IPS-20b (cell line): ENCODE measurements at regions not wholly inside any gene's neighbourhood (a gene's known extent, or its start where the extent isn't known, plus 50 kb on each side); places are given as distances from the start of the nearest gene placed in this dataset.
"Not testable (repeated sequence)": the region's sequence is repeated elsewhere in the genome, so short reads cannot be mapped to it uniquely, and the experiment has no call there.

Source experiments
- H3K27ac ChIP-seq: one replicate; pipeline ENCODE4 v1.5.1; 2013; ENCODE audit warnings: low read length
- H3K27me3 ChIP-seq: 2 replicates; pipeline ENCODE4 v1.6.1; 2013; ENCODE audit warnings: mild to moderate bottlenecking, low read length, inconsistent platforms; ENCODE audit not compliant: insufficient read depth
- H3K36me3 ChIP-seq: 2 replicates; pipeline ENCODE4 v1.6.1; 2013; ENCODE audit warnings: low read depth, mild to moderate bottlenecking, inconsistent platforms, low read length, moderate library complexity; ENCODE audit not compliant: insufficient read depth
- H3K4me1 ChIP-seq: 2 replicates; pipeline ENCODE4 v1.6.1; 2013; ENCODE audit warnings: mild to moderate bottlenecking, control low read depth, inconsistent platforms, low read length, moderate library complexity; ENCODE audit not compliant: insufficient read depth
- H3K4me3 ChIP-seq: 2 replicates; pipeline ENCODE4 v1.5.1; 2013; ENCODE audit warnings: mild to moderate bottlenecking, low read length, inconsistent platforms
- H3K9ac ChIP-seq: 2 replicates; pipeline ENCODE4 v1.6.1; 2013; ENCODE audit warnings: low read depth, mild to moderate bottlenecking, inconsistent platforms, low read length, moderate library complexity
- H3K9me3 ChIP-seq: 2 replicates; pipeline ENCODE4 v1.6.1; 2013; ENCODE audit warnings: mild to moderate bottlenecking, low read depth, low read length, inconsistent platforms; ENCODE audit not compliant: insufficient read depth

- Histone ChIP-seq H3K36me3 (no peaks in the 10 kb centered on the region), H3K4me1 (peaks cover 3% of the 10 kb centered on the region; the same call in 1 of the 2 replicates), H3K4me3 (no peak overlapping the region), H3K9ac (no peak overlapping the region), H3K27ac (no peak overlapping the region), H3K9me3 (no peaks in the 10 kb centered on the region), H3K27me3 (no peaks in the 10 kb centered on the region)
Observed at GRCh38 chr2:215653344-215654030, 217.6 kb upstream of the FN1 start.

DNA sequence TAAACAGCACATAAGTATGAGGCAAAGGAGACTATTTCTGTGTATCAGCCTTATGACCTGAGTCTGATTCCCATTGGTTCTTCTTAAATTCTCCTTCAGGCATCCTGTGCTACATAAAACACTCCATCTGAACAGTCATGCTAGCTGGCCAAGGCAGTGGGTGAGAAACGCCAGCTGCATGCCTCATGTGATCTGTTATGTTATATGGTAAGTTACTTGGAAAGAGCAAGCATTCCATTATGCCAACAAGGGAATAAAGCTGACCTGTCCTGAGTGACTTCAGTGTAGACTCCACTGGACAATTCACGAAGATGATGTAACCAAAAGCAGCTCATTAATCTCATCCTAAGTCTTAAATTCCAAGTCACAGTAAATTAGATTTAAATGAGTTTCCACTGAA, 216.5 kb upstream of the FN1 start:
- no peak overlapping the region for H3K4me3 ChIP-seq
- H3K27me3 ChIP-seq = no peaks in the 10 kb centered on the region
- no peaks in the 10 kb centered on the region for H3K36me3 ChIP-seq
- H3K9ac ChIP-seq = no peak overlapping the region
- H3K27ac ChIP-seq = no peak overlapping the region
- H3K9me3 ChIP-seq = no peaks in the 10 kb centered on the region
- H3K4me1 ChIP-seq = peaks cover 3% of the 10 kb centered on the region; the same call in 1 of the 2 replicates

DNA sequence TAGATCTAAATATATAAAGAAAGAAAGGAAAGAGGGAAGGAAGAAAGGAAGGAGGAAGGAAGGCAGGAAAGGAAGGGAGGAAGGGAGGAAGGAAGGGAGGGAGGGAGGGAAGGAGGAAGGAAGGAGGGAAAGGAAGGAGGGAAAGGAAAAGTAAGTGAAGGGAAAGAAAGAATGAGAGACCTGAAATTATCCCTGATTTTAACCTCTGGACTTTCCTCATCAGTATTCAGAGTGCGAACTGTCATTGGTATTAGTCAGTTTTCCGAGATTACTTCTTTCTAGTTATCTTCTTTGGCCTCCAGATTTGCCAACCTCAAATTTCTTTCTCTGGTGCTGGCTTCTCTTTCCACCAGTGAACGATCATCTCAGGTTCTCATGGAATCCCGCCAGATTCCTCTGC, 215.5 kb upstream of the FN1 start:
- Histone ChIP-seq H3K36me3 (no peaks in the 10 kb centered on the region), H3K4me1 (peaks cover 3% of the 10 kb centered on the region; the same call in 1 of the 2 replicates), H3K27ac (no peak overlapping the region), H3K4me3 (no peak overlapping the region), H3K9me3 (no peaks in the 10 kb centered on the region), H3K27me3 (no peaks in the 10 kb centered on the region), H3K9ac (no peak overlapping the region)

GRCh38 chr2:215644233-215644897, 208.5 kb upstream of the FN1 start:
- Histone ChIP-seq H3K4me3 (no peak overlapping the region), H3K9me3 (no peaks in the 10 kb centered on the region), H3K27me3 (no peaks in the 10 kb centered on the region), H3K36me3 (no peaks in the 10 kb centered on the region), H3K4me1 (no peaks in the 10 kb centered on the region), H3K27ac (no peak overlapping the region), H3K9ac (no peak overlapping the region)

DNA sequence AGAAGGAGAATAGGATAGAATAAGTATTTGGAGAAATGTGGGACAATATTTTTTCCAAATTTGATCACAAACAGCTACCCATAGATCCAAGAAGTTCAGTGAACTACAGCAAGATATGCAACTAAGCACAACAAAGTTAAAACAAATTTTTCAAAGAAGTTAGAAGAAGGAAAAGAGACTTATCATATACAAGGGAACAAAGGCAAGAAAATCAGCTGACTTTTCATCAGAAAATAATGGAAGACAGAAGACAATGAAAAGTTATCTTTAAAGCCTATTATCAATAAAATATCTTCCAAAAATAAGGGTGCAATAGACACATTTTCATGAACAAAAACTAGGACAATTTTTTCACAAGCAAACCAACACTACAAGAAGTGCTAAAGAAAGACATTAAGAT, 202.8 kb upstream of the FN1 start:
- Histone ChIP-seq H3K4me3 (no peak overlapping the region), H3K9me3 (peaks cover 4% of the 10 kb centered on the region; the same call in 1 of the 2 replicates), H3K27me3 (no peaks in the 10 kb centered on the region), H3K27ac (no peak overlapping the region), H3K9ac (no peak overlapping the region), H3K4me1 (no peaks in the 10 kb centered on the region), H3K36me3 (no peaks in the 10 kb centered on the region)

- H3K9ac ChIP-seq = no peak overlapping the region
Observed at GRCh38 chr2:215637651-215638050, 201.8 kb upstream of the FN1 start.

GRCh38 chr2:215636816-215637215, 200.9 kb upstream of the FN1 start:
- no peak overlapping the region for H3K27ac ChIP-seq
- H3K9me3 ChIP-seq = peaks cover 7% of the 10 kb centered on the region; the same call in 1 of the 2 replicates
- no peaks in the 10 kb centered on the region for H3K36me3 ChIP-seq
- H3K9ac ChIP-seq = no peak overlapping the region
- no peaks in the 10 kb centered on the region for H3K4me1 ChIP-seq
- H3K27me3 ChIP-seq = no peaks in the 10 kb centered on the region
- no peak overlapping the region for H3K4me3 ChIP-seq

More at GRCh38 chr2:215637651-215638050, 201.8 kb upstream of the FN1 start:
- H3K9me3 ChIP-seq = peaks cover 7% of the 10 kb centered on the region; the same call in 1 of the 2 replicates
- no peaks in the 10 kb centered on the region for H3K27me3 ChIP-seq
- no peak overlapping the region for H3K27ac ChIP-seq
- H3K4me1 ChIP-seq = no peaks in the 10 kb centered on the region
- no peaks in the 10 kb centered on the region for H3K36me3 ChIP-seq
- H3K4me3 ChIP-seq = no peak overlapping the region

DNA sequence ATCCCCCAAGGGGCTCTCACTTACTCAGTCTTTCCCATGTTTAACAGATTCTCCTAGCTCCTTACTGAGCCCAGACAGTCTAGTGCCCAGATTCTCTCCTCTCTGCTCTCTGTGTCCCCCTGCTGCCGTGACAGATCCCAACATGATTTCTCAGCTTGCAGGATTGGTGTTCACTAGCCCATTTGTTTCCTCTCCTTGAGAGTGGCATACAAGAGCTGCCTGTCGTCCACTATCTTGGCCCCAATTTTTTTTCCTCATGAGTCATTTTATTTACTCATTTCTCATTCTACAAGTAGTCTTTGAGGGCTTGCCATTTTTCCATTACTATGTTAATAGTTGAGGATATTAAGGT, 199.9 kb upstream of the FN1 start:
- Histone ChIP-seq H3K4me3 (no peak overlapping the region), H3K9ac (no peak overlapping the region), H3K27me3 (no peaks in the 10 kb centered on the region), H3K27ac (no peak overlapping the region), H3K4me1 (no peaks in the 10 kb centered on the region), H3K9me3 (peaks cover 11% of the 10 kb centered on the region), H3K36me3 (no peaks in the 10 kb centered on the region)

- Histone ChIP-seq H3K27me3 (no peaks in the 10 kb centered on the region), H3K9ac (no peak overlapping the region), H3K9me3 (peaks cover 13% of the 10 kb centered on the region), H3K27ac (no peak overlapping the region), H3K4me1 (no peaks in the 10 kb centered on the region), H3K36me3 (no peaks in the 10 kb centered on the region), H3K4me3 (no peak overlapping the region)
Observed at GRCh38 chr2:215635071-215635787, 199.4 kb upstream of the FN1 start.

- no peak overlapping the region for H3K9ac ChIP-seq
- H3K9me3 ChIP-seq = peaks cover 13% of the 10 kb centered on the region
- H3K36me3 ChIP-seq = no peaks in the 10 kb centered on the region
- no peak overlapping the region for H3K4me3 ChIP-seq
- no peaks in the 10 kb centered on the region for H3K27me3 ChIP-seq
- H3K4me1 ChIP-seq = no peaks in the 10 kb centered on the region
- H3K27ac ChIP-seq = no peak overlapping the region
Observed at GRCh38 chr2:215633360-215633759, 197.5 kb upstream of the FN1 start.

- Histone ChIP-seq H3K4me3 (no peak overlapping the region), H3K27ac (no peak overlapping the region)
Observed at GRCh38 chr2:215631696-215632095, 195.8 kb upstream of the FN1 start.

DNA sequence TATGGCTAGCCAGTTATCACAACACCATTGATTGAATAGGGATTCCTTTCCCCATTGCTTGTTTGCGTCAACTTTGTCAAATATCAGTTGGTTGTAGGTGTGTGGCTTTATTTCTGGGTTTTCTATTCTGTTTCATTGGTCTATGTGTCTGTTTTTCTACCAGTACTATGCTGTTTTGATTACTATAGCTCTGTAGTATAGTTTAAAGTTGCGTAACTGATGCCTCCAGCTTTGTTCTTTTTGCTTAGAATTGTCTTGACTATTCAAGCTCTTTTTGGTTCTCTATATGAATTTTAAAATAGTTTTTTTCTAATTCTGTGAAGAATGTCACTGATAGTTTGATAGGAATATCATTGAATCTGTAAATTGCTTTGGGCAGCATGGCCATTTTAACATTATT, 194.9 kb upstream of the FN1 start:
- H3K4me1 ChIP-seq = peaks cover 17% of the 10 kb centered on the region
- not testable (repeated sequence) for H3K36me3 ChIP-seq, H3K9me3 ChIP-seq, H3K9ac ChIP-seq, H3K27me3 ChIP-seq, H3K27ac ChIP-seq, H3K4me3 ChIP-seq

More at GRCh38 chr2:215631696-215632095, 195.8 kb upstream of the FN1 start:
- Histone ChIP-seq H3K36me3 (no peaks in the 10 kb centered on the region), H3K9me3 (peaks cover 9% of the 10 kb centered on the region), H3K9ac (no peak overlapping the region), H3K27me3 (no peaks in the 10 kb centered on the region), H3K4me1 (peaks cover 11% of the 10 kb centered on the region)
